ENCODE measurements at regions not wholly inside any gene's neighbourhood (a gene's known extent, or its start where the extent isn't known, plus 50 kb on each side); places are given as distances from the start of the nearest gene placed in this dataset.

DNA sequence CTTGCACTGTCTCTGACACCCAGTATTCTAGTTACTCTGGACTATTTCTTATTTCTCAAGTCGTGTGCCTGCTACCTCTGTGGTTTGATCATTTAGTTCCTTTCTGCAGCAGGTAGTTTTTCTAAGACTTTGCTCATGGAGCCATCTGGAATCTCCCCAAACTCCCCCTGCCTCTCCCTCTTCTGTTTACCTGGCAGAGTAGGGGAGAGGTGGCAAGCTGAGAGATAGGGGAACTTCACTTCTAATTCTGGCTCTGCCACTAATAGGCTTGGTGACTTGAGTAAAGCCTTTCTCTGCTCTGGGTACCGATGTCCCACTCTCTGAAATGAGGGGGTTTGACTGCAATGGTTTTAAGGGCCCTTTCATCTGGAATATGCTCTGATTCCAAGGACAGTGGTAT is 141.3 kb downstream of the CPEB2 start:
- no peak for ATAC-seq
- intact Hi-C loops (cut with DNase I; ENCODE audit: low total_unique reads) = no loop called here
- TF ChIP-seq POLR2A (IDR thresholded peaks at IDR 0.05) = no peak
- TF ChIP-seq, protein P1, sequence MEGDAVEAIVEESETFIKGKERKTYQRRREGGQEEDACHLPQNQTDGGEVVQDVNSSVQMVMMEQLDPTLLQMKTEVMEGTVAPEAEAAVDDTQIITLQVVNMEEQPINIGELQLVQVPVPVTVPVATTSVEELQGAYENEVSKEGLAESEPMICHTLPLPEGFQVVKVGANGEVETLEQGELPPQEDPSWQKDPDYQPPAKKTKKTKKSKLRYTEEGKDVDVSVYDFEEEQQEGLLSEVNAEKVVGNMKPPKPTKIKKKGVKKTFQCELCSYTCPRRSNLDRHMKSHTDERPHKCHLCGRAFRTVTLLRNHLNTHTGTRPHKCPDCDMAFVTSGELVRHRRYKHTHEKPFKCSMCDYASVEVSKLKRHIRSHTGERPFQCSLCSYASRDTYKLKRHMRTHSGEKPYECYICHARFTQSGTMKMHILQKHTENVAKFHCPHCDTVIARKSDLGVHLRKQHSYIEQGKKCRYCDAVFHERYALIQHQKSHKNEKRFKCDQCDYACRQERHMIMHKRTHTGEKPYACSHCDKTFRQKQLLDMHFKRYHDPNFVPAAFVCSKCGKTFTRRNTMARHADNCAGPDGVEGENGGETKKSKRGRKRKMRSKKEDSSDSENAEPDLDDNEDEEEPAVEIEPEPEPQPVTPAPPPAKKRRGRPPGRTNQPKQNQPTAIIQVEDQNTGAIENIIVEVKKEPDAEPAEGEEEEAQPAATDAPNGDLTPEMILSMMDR (IDR thresholded peaks at IDR 0.05 in 4 of 5, conservative IDR thresholded peaks at IDR 0.05 in 1 of 5) = no peak
- no peak overlapping the region for H3K4me3 ChIP-seq
- H3K36me3 ChIP-seq = no peaks in the 10 kb centered on the region
- no peaks in the 10 kb centered on the region for H3K9me3 ChIP-seq
- no peaks in the 10 kb centered on the region for H3K27me3 ChIP-seq
- no peaks in the 10 kb centered on the region for H3K4me1 ChIP-seq
- H3K27ac ChIP-seq = no peak overlapping the region
- in situ Hi-C loops (cut with MboI; ENCODE audit: low sequenced_read_pairs in 4 of 4) = no loop called here
- no peak for DNase-seq

DNA sequence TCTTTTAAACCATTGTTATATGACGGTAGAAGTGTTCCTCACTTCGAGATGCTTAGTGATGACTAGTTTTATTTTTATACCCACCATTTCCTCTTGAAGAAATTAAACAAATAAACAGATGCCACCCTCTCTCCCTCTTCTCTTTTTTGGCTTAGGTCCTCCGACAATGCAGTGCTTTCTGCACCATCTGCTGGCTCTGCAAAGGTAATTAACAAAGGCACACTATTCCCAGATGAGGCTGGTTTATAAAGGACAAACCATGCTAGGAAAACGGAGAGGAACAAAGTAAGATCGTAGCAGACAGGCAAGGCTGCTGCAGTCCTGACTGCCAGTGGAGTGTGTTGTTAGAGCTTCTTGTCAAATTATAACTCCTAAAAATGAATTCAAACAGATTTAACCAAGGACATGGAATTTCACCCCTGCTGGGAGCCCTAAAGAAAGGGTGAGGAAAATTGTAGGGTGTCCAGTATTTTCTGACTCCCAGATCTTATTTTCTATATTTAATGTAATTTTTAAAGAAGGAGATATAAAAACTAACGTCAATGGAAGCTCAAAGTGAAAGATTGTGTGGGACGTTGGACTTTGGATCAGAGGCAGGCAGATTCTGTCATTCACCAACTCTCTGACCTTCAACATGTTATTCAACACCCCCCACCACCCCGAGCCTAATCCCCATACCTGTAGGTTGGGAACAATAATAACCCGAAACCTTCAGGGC is 142.1 kb downstream of the CPEB2 start:
- H3K9me3 ChIP-seq = no peaks in the 10 kb centered on the region
- no peaks in the 10 kb centered on the region for H3K36me3 ChIP-seq
- ATAC-seq (no peak), DNase-seq (no peak)
- no peaks in the 10 kb centered on the region for H3K27me3 ChIP-seq
- H3K4me1 ChIP-seq = peaks cover 4 to 6% of the 10 kb centered on the region in 2 donors
- intact Hi-C loops (cut with DNase I; ENCODE audit: low total_unique reads) (no loop called here), in situ Hi-C loops (cut with MboI; ENCODE audit: low sequenced_read_pairs in 4 of 4) (no loop called here)
- no peak for TF ChIP-seq POLR2A (IDR thresholded peaks at IDR 0.05)
- TF ChIP-seq, protein P1 (IDR thresholded peaks at IDR 0.05 in 4 of 5, conservative IDR thresholded peaks at IDR 0.05 in 1 of 5) = no peak
- H3K4me3 ChIP-seq = no peak overlapping the region
- no peak overlapping the region for H3K27ac ChIP-seq

DNA sequence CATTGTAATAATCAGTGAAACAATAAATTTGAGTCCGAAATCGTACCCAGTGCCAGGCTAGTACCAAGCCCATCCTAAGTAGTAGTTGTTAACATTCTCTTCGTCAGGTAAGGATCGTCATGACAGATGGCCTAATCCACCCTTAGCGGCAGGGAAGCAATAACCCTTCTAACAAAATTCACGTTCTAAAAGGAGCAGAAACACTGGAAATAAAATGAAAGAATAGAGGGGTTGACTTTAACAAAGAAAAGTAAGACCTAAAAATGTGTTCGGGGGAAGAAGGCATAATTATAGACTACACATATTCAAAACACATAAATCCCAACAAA is 142.7 kb downstream of the CPEB2 start:
- no peak for ATAC-seq
- no peak for DNase-seq
- intact Hi-C loops (cut with DNase I; ENCODE audit: low total_unique reads) = no loop called here
- Histone ChIP-seq H3K27me3 (no peaks in the 10 kb centered on the region), H3K9me3 (no peaks in the 10 kb centered on the region), H3K4me3 (no peak overlapping the region), H3K36me3 (no peaks in the 10 kb centered on the region), H3K27ac (no peak overlapping the region), H3K4me1 (peaks cover 9 to 11% of the 10 kb centered on the region in 2 donors)
- no peak for TF ChIP-seq POLR2A (IDR thresholded peaks at IDR 0.05)
- TF ChIP-seq, protein P1 (IDR thresholded peaks at IDR 0.05 in 4 of 5, conservative IDR thresholded peaks at IDR 0.05 in 1 of 5) = no peak
- in situ Hi-C loops (cut with MboI; ENCODE audit: low sequenced_read_pairs in 4 of 4) = no loop called here

DNA sequence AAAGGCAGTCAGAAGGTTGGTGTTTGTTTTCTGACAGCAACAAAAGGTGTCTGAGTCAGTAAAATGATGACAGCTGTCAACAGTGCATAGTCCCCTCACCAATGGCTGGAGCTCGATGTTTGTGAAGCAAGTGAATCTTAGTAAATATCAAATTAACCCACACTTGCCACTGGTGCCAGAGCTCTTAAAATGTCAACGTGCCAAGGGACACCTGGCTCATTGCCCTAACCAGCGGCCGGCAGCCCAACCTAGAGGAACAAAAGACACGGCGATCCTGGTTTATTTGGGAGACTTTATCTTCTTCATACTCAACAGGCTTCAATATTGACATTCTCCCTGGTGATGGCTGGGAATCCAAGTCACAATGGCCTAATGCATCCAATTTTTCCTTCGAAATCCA is 143.4 kb downstream of the CPEB2 start:
- in situ Hi-C loops (cut with MboI; ENCODE audit: low sequenced_read_pairs in 4 of 4) = no loop called here
- intact Hi-C loops (cut with DNase I; ENCODE audit: low total_unique reads) = no loop called here

More for the DNA sequence above, 143.4 kb downstream of the CPEB2 start:
- H3K9me3 ChIP-seq = no peaks in the 10 kb centered on the region
- peaks cover 11 to 13% of the 10 kb centered on the region in 2 donors for H3K4me1 ChIP-seq
- no peaks in the 10 kb centered on the region for H3K36me3 ChIP-seq
- TF ChIP-seq, protein P1 (IDR thresholded peaks at IDR 0.05 in 4 of 5, conservative IDR thresholded peaks at IDR 0.05 in 1 of 5) = no peak
- TF ChIP-seq POLR2A (IDR thresholded peaks at IDR 0.05) = no peak
- H3K27ac ChIP-seq = no peak overlapping the region
- ATAC-seq (no peak), DNase-seq (no peak)
- no peaks in the 10 kb centered on the region for H3K27me3 ChIP-seq
- no peak overlapping the region for H3K4me3 ChIP-seq

Data from gastrocnemius medialis (tissue), 4 donors.